ENCODE measurements at regions not wholly inside any gene's neighbourhood (a gene's known extent, or its start where the extent isn't known, plus 50 kb on each side); places are given as distances from the start of the nearest gene placed in this dataset.
A peak's percentile ranks its signal among the peaks of the same experiment; 100 is the strongest.

DNA sequence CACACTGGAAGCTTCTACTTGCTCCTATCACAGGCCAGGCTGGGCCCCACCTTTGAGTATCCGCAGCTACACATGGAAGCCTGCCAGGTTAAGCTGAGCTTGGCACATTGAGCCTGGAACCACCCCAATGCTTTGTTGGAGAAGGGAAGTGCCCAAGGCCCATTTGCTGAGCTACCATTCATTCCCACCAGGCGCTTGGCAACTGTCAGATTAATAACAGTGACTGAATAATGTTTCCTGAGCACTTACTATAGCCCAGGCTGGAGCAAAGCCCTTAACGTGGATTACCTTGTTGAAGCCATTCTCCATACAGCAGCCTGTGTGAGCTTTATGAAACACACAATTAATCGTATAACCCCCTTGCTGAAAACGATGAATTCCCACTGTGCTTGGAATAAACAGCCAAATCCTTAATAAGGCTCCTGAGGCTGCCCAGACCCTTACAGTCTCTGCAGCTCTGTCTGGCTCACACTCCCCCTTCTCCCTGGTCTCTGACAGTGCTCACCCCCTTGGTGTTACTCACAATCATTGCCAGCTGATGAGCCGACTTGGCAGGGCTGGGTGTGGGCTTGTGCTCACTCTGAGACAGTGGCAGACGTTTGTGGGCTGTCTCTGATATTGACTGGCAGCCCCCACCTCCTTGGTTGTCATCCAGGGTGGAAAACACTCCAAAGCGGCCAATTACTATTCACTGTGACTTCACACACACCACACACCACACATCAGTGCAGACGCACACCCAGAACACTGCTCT, 357.1 kb downstream of the MAFB start:
- peak; percentile 40 for ATAC-seq

GRCh38 chr20:40331249-40331648, 357.8 kb downstream of the MAFB start:
- Histone ChIP-seq H3K9me3 (no peaks in the 10 kb centered on the region), H3K27ac (no peak overlapping the region), H3K36me3 (replicated peaks in 1 of 2; ENCODE audit: insufficient read depth in 1 of 2, low read depth in 2 of 2) (no peaks in the 10 kb centered on the region), H3K27me3 (no peaks in the 10 kb centered on the region), H3K4me1 (no peaks in the 10 kb centered on the region), H3K4me3 (no peak overlapping the region)
- ATAC-seq (no peak), DNase-seq (no peak)
- intact Hi-C loops (cut with DNase I), result no loop called here
- WGBS, 2 donors, result 80 to 82% methylated on average over 3 of the region's 3 CpGs
- TF ChIP-seq, protein P1, sequence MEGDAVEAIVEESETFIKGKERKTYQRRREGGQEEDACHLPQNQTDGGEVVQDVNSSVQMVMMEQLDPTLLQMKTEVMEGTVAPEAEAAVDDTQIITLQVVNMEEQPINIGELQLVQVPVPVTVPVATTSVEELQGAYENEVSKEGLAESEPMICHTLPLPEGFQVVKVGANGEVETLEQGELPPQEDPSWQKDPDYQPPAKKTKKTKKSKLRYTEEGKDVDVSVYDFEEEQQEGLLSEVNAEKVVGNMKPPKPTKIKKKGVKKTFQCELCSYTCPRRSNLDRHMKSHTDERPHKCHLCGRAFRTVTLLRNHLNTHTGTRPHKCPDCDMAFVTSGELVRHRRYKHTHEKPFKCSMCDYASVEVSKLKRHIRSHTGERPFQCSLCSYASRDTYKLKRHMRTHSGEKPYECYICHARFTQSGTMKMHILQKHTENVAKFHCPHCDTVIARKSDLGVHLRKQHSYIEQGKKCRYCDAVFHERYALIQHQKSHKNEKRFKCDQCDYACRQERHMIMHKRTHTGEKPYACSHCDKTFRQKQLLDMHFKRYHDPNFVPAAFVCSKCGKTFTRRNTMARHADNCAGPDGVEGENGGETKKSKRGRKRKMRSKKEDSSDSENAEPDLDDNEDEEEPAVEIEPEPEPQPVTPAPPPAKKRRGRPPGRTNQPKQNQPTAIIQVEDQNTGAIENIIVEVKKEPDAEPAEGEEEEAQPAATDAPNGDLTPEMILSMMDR (IDR thresholded peaks at IDR 0.05), result no peak
- TF ChIP-seq POLR2A (IDR thresholded peaks at IDR 0.05), result no peak

More for the DNA sequence above, 357.1 kb downstream of the MAFB start:
- intact Hi-C loops (cut with DNase I), result no loop called here
- no peak overlapping the region for H3K4me3 ChIP-seq
- H3K27ac ChIP-seq, result no peak overlapping the region
- H3K27me3 ChIP-seq, result no peaks in the 10 kb centered on the region
- H3K9me3 ChIP-seq, result no peaks in the 10 kb centered on the region
- H3K36me3 ChIP-seq (replicated peaks in 1 of 2; ENCODE audit: insufficient read depth in 1 of 2, low read depth in 2 of 2), result no peaks in the 10 kb centered on the region
- TF ChIP-seq POLR2A (IDR thresholded peaks at IDR 0.05), result no peak
- TF ChIP-seq, protein P1 (IDR thresholded peaks at IDR 0.05), result no peak
- peak in 3 of 4 donors; percentile 12 to 28 (median 23) for DNase-seq
- WGBS, 2 donors, result 57 to 61% methylated on average over 9 of the region's 9 CpGs
- H3K4me1 ChIP-seq, result no peaks in the 10 kb centered on the region

DNA sequence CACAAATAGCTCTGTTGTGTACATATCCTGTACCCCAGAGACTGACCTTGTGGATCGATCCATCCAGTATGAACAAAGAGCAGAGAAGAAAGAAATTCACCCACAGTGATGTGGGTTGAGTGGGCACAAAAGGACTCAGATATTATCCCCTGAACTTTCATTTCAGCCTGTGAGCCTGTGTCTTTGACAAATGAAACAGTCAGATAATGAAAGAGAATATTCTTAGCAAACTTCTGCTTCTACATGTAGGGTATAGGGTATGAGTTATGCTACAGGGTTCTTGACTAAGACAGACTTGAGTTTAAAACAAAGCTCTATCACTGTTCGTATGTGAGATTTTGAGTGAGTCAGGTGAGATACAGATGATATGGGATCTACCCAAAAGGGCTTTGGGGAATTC, 359.7 kb downstream of the MAFB start:
- no peaks in the 10 kb centered on the region for H3K27me3 ChIP-seq
- no peaks in the 10 kb centered on the region for H3K36me3 ChIP-seq (replicated peaks in 1 of 2; ENCODE audit: insufficient read depth in 1 of 2, low read depth in 2 of 2)
- 49 to 52% methylated on average over 2 of the region's 2 CpGs for WGBS, 2 donors
- H3K27ac ChIP-seq, result no peak overlapping the region
- no peak overlapping the region for H3K4me3 ChIP-seq
- no peaks in the 10 kb centered on the region for H3K9me3 ChIP-seq
- no peaks in the 10 kb centered on the region for H3K4me1 ChIP-seq
- TF ChIP-seq, protein P1 (IDR thresholded peaks at IDR 0.05), result no peak
- TF ChIP-seq POLR2A (IDR thresholded peaks at IDR 0.05), result no peak
- intact Hi-C loops (cut with DNase I), result no loop called here
- no peak for DNase-seq
- ATAC-seq, result no peak

DNA sequence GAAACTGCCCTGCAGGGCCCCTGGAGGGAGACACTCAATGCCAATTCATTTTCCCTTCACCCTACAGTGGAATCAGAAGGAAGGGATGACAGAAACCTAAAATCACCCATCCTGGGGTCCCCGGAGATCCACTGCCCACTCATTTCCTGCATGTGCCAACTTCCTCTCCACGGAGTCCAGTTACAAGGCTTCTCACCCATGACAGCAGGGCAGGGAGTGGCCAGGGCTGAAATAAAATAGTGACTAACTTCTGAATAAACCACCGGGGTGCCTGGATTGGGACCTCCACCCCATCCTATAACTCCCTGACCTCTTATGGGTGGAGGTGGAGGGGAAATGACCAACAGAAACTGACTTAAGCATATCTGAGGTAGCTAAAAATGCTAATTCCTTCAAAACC, 362.3 kb downstream of the MAFB start:
- ATAC-seq, result no peak

More for the DNA sequence above, 362.3 kb downstream of the MAFB start:
- no peak overlapping the region for H3K27ac ChIP-seq
- H3K36me3 ChIP-seq (replicated peaks in 1 of 2; ENCODE audit: insufficient read depth in 1 of 2, low read depth in 2 of 2), result no peaks in the 10 kb centered on the region
- intact Hi-C loops (cut with DNase I), result no loop called here
- WGBS, 2 donors, result 44 to 64% methylated on average over 3 of the region's 3 CpGs
- H3K4me1 ChIP-seq, result no peaks in the 10 kb centered on the region
- DNase-seq, result peak in 1 of 4 donors; percentile 43
- no peaks in the 10 kb centered on the region for H3K9me3 ChIP-seq
- no peak overlapping the region for H3K4me3 ChIP-seq
- no peak for TF ChIP-seq POLR2A (IDR thresholded peaks at IDR 0.05)
- TF ChIP-seq, protein P1 (IDR thresholded peaks at IDR 0.05), result no peak
- H3K27me3 ChIP-seq, result no peaks in the 10 kb centered on the region

All from body of pancreas (tissue), 4 donors.